Muscle layer of duodenum (tissue), 2 donors: ENCODE measurements at regions not wholly inside any gene's neighbourhood (a gene's known extent, or its start where the extent isn't known, plus 50 kb on each side); places are given as distances from the start of the nearest gene placed in this dataset.

Source experiments
- H3K27ac ChIP-seq: one replicate; pipeline ENCODE4 v1.7.0; 2013; ENCODE audit warnings: mild to moderate bottlenecking, low read length
- H3K27me3 ChIP-seq: one replicate; pipeline ENCODE4 v1.7.0; 2013; ENCODE audit warnings: low read depth, mild to moderate bottlenecking, control low read depth, low read length
- H3K36me3 ChIP-seq, 2 donors: one replicate each; pipeline ENCODE4 v1.7.0; 2013; ENCODE audit warnings: low read length in 2 of 2, control low read depth in 1 of 2, mild to moderate bottlenecking in 1 of 2; ENCODE audit not compliant: insufficient read depth in 2 of 2, control insufficient read depth in 1 of 2
- H3K4me1 ChIP-seq, 2 donors: one replicate each; pipeline ENCODE4 v1.7.0; 2013; ENCODE audit warnings: low read length in 2 of 2, mild to moderate bottlenecking in 2 of 2, control low read depth in 1 of 2, moderate library complexity in 1 of 2; ENCODE audit not compliant: insufficient read depth in 2 of 2, control insufficient read depth in 1 of 2
- H3K4me3 ChIP-seq, 2 donors: one replicate each; pipeline ENCODE4 v1.7.0; 2013; ENCODE audit warnings: low read length in 2 of 2, low read depth in 1 of 2, mild to moderate bottlenecking in 1 of 2
- H3K9me3 ChIP-seq, 2 donors: one replicate each; pipeline ENCODE4 v1.7.0; 2013; ENCODE audit warnings: low read length in 2 of 2, control low read depth in 1 of 2, mild to moderate bottlenecking in 1 of 2; ENCODE audit not compliant: control insufficient read depth in 1 of 2
- donor health status: healthy.

- no peaks in the 10 kb centered on the region for H3K9me3 ChIP-seq
- no peaks in the 10 kb centered on the region for H3K4me1 ChIP-seq
- H3K27ac ChIP-seq, result no peak overlapping the region
- no peaks in the 10 kb centered on the region for H3K27me3 ChIP-seq
- no peak overlapping the region for H3K4me3 ChIP-seq
- H3K36me3 ChIP-seq, result no peaks in the 10 kb centered on the region
These were observed 110.7 kb upstream of the CTSC start for GRCh38 chr11:88448131-88448670.

- no peaks in the 10 kb centered on the region for H3K36me3 ChIP-seq
- no peaks in the 10 kb centered on the region for H3K9me3 ChIP-seq
- no peak overlapping the region for H3K4me3 ChIP-seq
These were observed 109.7 kb upstream of the CTSC start for GRCh38 chr11:88447281-88447680.

GRCh38 chr11:88439356-88439755 lies 101.8 kb upstream of the CTSC start:
- Histone ChIP-seq H3K4me3 (no peak overlapping the region), H3K27ac (no peak overlapping the region), H3K27me3 (no peaks in the 10 kb centered on the region), H3K4me1 (no peaks in the 10 kb centered on the region), H3K9me3 (no peaks in the 10 kb centered on the region), H3K36me3 (no peaks in the 10 kb centered on the region)

More at GRCh38 chr11:88447281-88447680, 109.7 kb upstream of the CTSC start:
- H3K4me1 ChIP-seq, result no peaks in the 10 kb centered on the region
- no peak overlapping the region for H3K27ac ChIP-seq
- no peaks in the 10 kb centered on the region for H3K27me3 ChIP-seq

- Histone ChIP-seq H3K4me3 (no peak overlapping the region), H3K27ac (no peak overlapping the region), H3K4me1 (no peaks in the 10 kb centered on the region), H3K27me3 (no peaks in the 10 kb centered on the region), H3K36me3 (no peaks in the 10 kb centered on the region), H3K9me3 (no peaks in the 10 kb centered on the region)
These were observed 101.2 kb upstream of the CTSC start for GRCh38 chr11:88438721-88439120.

GRCh38 chr11:88435415-88435814 lies 97.9 kb upstream of the CTSC start:
- H3K27ac ChIP-seq, result no peak overlapping the region
- H3K9me3 ChIP-seq, result no peaks in the 10 kb centered on the region
- no peaks in the 10 kb centered on the region for H3K4me1 ChIP-seq
- H3K27me3 ChIP-seq, result no peaks in the 10 kb centered on the region
- H3K4me3 ChIP-seq, result no peak overlapping the region
- no peaks in the 10 kb centered on the region for H3K36me3 ChIP-seq

GRCh38 chr11:88434333-88434976 lies 96.9 kb upstream of the CTSC start:
- Histone ChIP-seq H3K4me3 (no peak overlapping the region), H3K4me1 (no peaks in the 10 kb centered on the region), H3K9me3 (no peaks in the 10 kb centered on the region), H3K27ac (no peak overlapping the region), H3K27me3 (no peaks in the 10 kb centered on the region), H3K36me3 (no peaks in the 10 kb centered on the region)

GRCh38 chr11:88433536-88434230 lies 96.1 kb upstream of the CTSC start:
- Histone ChIP-seq H3K27ac (no peak overlapping the region), H3K4me3 (no peak overlapping the region), H3K36me3 (no peaks in the 10 kb centered on the region), H3K9me3 (no peaks in the 10 kb centered on the region), H3K27me3 (no peaks in the 10 kb centered on the region), H3K4me1 (no peaks in the 10 kb centered on the region)

GRCh38 chr11:88431675-88432341 lies 94.3 kb upstream of the CTSC start:
- Histone ChIP-seq H3K36me3 (no peaks in the 10 kb centered on the region), H3K27ac (no peak overlapping the region), H3K9me3 (no peaks in the 10 kb centered on the region), H3K4me3 (no peak overlapping the region), H3K27me3 (no peaks in the 10 kb centered on the region), H3K4me1 (no peaks in the 10 kb centered on the region)

- Histone ChIP-seq H3K27ac (no peak overlapping the region), H3K9me3 (no peaks in the 10 kb centered on the region), H3K36me3 (no peaks in the 10 kb centered on the region), H3K4me1 (no peaks in the 10 kb centered on the region), H3K4me3 (no peak overlapping the region), H3K27me3 (no peaks in the 10 kb centered on the region)
These were observed 91.4 kb upstream of the CTSC start for GRCh38 chr11:88428959-88429358.

GRCh38 chr11:88427719-88428118 lies 90.2 kb upstream of the CTSC start:
- no peaks in the 10 kb centered on the region for H3K27me3 ChIP-seq
- no peaks in the 10 kb centered on the region for H3K9me3 ChIP-seq
- H3K36me3 ChIP-seq, result no peaks in the 10 kb centered on the region
- no peaks in the 10 kb centered on the region for H3K4me1 ChIP-seq
- no peak overlapping the region for H3K4me3 ChIP-seq
- no peak overlapping the region for H3K27ac ChIP-seq

- no peaks in the 10 kb centered on the region for H3K36me3 ChIP-seq
- no peak overlapping the region for H3K27ac ChIP-seq
- no peaks in the 10 kb centered on the region for H3K9me3 ChIP-seq
- H3K4me3 ChIP-seq, result no peak overlapping the region
- no peaks in the 10 kb centered on the region for H3K27me3 ChIP-seq
- H3K4me1 ChIP-seq, result no peaks in the 10 kb centered on the region
These were observed 87.3 kb upstream of the CTSC start for GRCh38 chr11:88424881-88425280.
